ENCODE measurements at regions not wholly inside any gene's neighbourhood (a gene's known extent, or its start where the extent isn't known, plus 50 kb on each side); places are given as distances from the start of the nearest gene placed in this dataset.

- Histone ChIP-seq H3K4me3 (ENCODE audit: low read depth in 1 of 3, low read length in 3 of 3) (no peak overlapping the region), H3K27me3 (ENCODE audit: control insufficient read depth in 3 of 3, insufficient read depth in 3 of 3, low read length in 3 of 3) (no peaks in the 10 kb centered on the region), H3K9me3 (ENCODE audit: control insufficient read depth in 2 of 2, insufficient read depth in 1 of 2, low read depth in 1 of 2, low read length in 1 of 2) (no peaks in the 10 kb centered on the region), H3K36me3 (ENCODE audit: control insufficient read depth in 3 of 3, insufficient read depth in 2 of 3, low read depth in 1 of 3, low read length in 3 of 3) (no peaks in the 10 kb centered on the region), H3K4me1 (ENCODE audit: control insufficient read depth in 3 of 3, insufficient read depth in 2 of 3, low read depth in 1 of 3, low read length in 2 of 3) (no peaks in the 10 kb centered on the region), H3K27ac (ENCODE audit: low read depth in 1 of 3, low read length in 2 of 3) (no peak overlapping the region)
- DNase-seq, result no peak
- FAIRE-seq, result no peak
These were observed 547.2 kb downstream of the ANKRD7 start for GRCh38 chr7:118771672-118772071.

GRCh38 chr7:118777308-118777707 is 552.8 kb downstream of the ANKRD7 start:
- no peak for FAIRE-seq
- no peak overlapping the region for H3K4me3 ChIP-seq (ENCODE audit: low read depth in 1 of 3, low read length in 3 of 3)
- no peak overlapping the region for H3K27ac ChIP-seq (ENCODE audit: low read depth in 1 of 3, low read length in 2 of 3)
- H3K27me3 ChIP-seq (ENCODE audit: control insufficient read depth in 3 of 3, insufficient read depth in 3 of 3, low read length in 3 of 3), result no peaks in the 10 kb centered on the region
- no peaks in the 10 kb centered on the region for H3K9me3 ChIP-seq (ENCODE audit: control insufficient read depth in 2 of 2, insufficient read depth in 1 of 2, low read depth in 1 of 2, low read length in 1 of 2)
- 61 to 82% (median 66%) methylated on average over 1 of the region's 1 CpG for WGBS, 3 donors
- no peak for DNase-seq
- no peaks in the 10 kb centered on the region for H3K36me3 ChIP-seq (ENCODE audit: control insufficient read depth in 3 of 3, insufficient read depth in 2 of 3, low read depth in 1 of 3, low read length in 3 of 3)
- H3K4me1 ChIP-seq (ENCODE audit: control insufficient read depth in 3 of 3, insufficient read depth in 2 of 3, low read depth in 1 of 3, low read length in 2 of 3), result no peaks in the 10 kb centered on the region

- Histone ChIP-seq H3K27me3 (ENCODE audit: control insufficient read depth in 3 of 3, insufficient read depth in 3 of 3, low read length in 3 of 3) (no peaks in the 10 kb centered on the region), H3K4me3 (ENCODE audit: low read depth in 1 of 3, low read length in 3 of 3) (no peak overlapping the region), H3K36me3 (ENCODE audit: control insufficient read depth in 3 of 3, insufficient read depth in 2 of 3, low read depth in 1 of 3, low read length in 3 of 3) (no peaks in the 10 kb centered on the region), H3K9me3 (ENCODE audit: control insufficient read depth in 2 of 2, insufficient read depth in 1 of 2, low read depth in 1 of 2, low read length in 1 of 2) (peaks cover 0 to 4% of the 10 kb centered on the region in 2 donors), H3K4me1 (ENCODE audit: control insufficient read depth in 3 of 3, insufficient read depth in 2 of 3, low read depth in 1 of 3, low read length in 2 of 3) (no peaks in the 10 kb centered on the region), H3K27ac (ENCODE audit: low read depth in 1 of 3, low read length in 2 of 3) (no peak overlapping the region)
- WGBS, 3 donors, result 82 to 88% (median 88%) methylated on average over 4 of the region's 4 CpGs
- FAIRE-seq (no peak), DNase-seq (no peak)
These were observed 568.2 kb downstream of the ANKRD7 start for GRCh38 chr7:118792682-118793081.

GRCh38 chr7:118793582-118793981 is 569.1 kb downstream of the ANKRD7 start:
- FAIRE-seq (no peak), DNase-seq (no peak)
- 4 to 48% (median 20%) methylated on average over 1 of the region's 1 CpG for WGBS, 3 donors
- Histone ChIP-seq H3K4me1 (ENCODE audit: control insufficient read depth in 3 of 3, insufficient read depth in 2 of 3, low read depth in 1 of 3, low read length in 2 of 3) (no peaks in the 10 kb centered on the region), H3K27me3 (ENCODE audit: control insufficient read depth in 3 of 3, insufficient read depth in 3 of 3, low read length in 3 of 3) (no peaks in the 10 kb centered on the region), H3K36me3 (ENCODE audit: control insufficient read depth in 3 of 3, insufficient read depth in 2 of 3, low read depth in 1 of 3, low read length in 3 of 3) (no peaks in the 10 kb centered on the region), H3K27ac (ENCODE audit: low read depth in 1 of 3, low read length in 2 of 3) (no peak overlapping the region), H3K4me3 (ENCODE audit: low read depth in 1 of 3, low read length in 3 of 3) (no peak overlapping the region), H3K9me3 (ENCODE audit: control insufficient read depth in 2 of 2, insufficient read depth in 1 of 2, low read depth in 1 of 2, low read length in 1 of 2) (peaks cover 0 to 4% of the 10 kb centered on the region in 2 donors)

- no peaks in the 10 kb centered on the region for H3K27me3 ChIP-seq (ENCODE audit: control insufficient read depth in 3 of 3, insufficient read depth in 3 of 3, low read length in 3 of 3)
- no peaks in the 10 kb centered on the region for H3K36me3 ChIP-seq (ENCODE audit: control insufficient read depth in 3 of 3, insufficient read depth in 2 of 3, low read depth in 1 of 3, low read length in 3 of 3)
- peaks cover 0 to 4% of the 10 kb centered on the region in 2 donors for H3K9me3 ChIP-seq (ENCODE audit: control insufficient read depth in 2 of 2, insufficient read depth in 1 of 2, low read depth in 1 of 2, low read length in 1 of 2)
- H3K4me3 ChIP-seq (ENCODE audit: low read depth in 1 of 3, low read length in 3 of 3), result no peak overlapping the region
- WGBS, 3 donors, result 18 to 28% (median 19%) methylated on average over 1 of the region's 1 CpG
- FAIRE-seq (no peak), DNase-seq (no peak)
- H3K27ac ChIP-seq (ENCODE audit: low read depth in 1 of 3, low read length in 2 of 3), result no peak overlapping the region
- no peaks in the 10 kb centered on the region for H3K4me1 ChIP-seq (ENCODE audit: control insufficient read depth in 3 of 3, insufficient read depth in 2 of 3, low read depth in 1 of 3, low read length in 2 of 3)
These were observed 569.9 kb downstream of the ANKRD7 start for GRCh38 chr7:118794419-118794818.

GRCh38 chr7:118801366-118801765 is 576.9 kb downstream of the ANKRD7 start:
- H3K4me3 ChIP-seq (ENCODE audit: low read depth in 1 of 3, low read length in 3 of 3), result no peak overlapping the region
- no peak for FAIRE-seq
- H3K27ac ChIP-seq (ENCODE audit: low read depth in 1 of 3, low read length in 2 of 3), result no peak overlapping the region
- H3K4me1 ChIP-seq (ENCODE audit: control insufficient read depth in 3 of 3, insufficient read depth in 2 of 3, low read depth in 1 of 3, low read length in 2 of 3), result no peaks in the 10 kb centered on the region
- no peaks in the 10 kb centered on the region for H3K27me3 ChIP-seq (ENCODE audit: control insufficient read depth in 3 of 3, insufficient read depth in 3 of 3, low read length in 3 of 3)
- no peak for DNase-seq
- H3K36me3 ChIP-seq (ENCODE audit: control insufficient read depth in 3 of 3, insufficient read depth in 2 of 3, low read depth in 1 of 3, low read length in 3 of 3), result no peaks in the 10 kb centered on the region
- WGBS, 3 donors, result 69 to 82% (median 71%) methylated on average over 2 of the region's 2 CpGs
- peaks cover 0 to 3% of the 10 kb centered on the region in 2 donors for H3K9me3 ChIP-seq (ENCODE audit: control insufficient read depth in 2 of 2, insufficient read depth in 1 of 2, low read depth in 1 of 2, low read length in 1 of 2)

- Histone ChIP-seq H3K4me3 (ENCODE audit: low read depth in 1 of 3, low read length in 3 of 3) (no peak overlapping the region), H3K4me1 (ENCODE audit: control insufficient read depth in 3 of 3, insufficient read depth in 2 of 3, low read depth in 1 of 3, low read length in 2 of 3) (no peaks in the 10 kb centered on the region), H3K27ac (ENCODE audit: low read depth in 1 of 3, low read length in 2 of 3) (no peak overlapping the region), H3K9me3 (ENCODE audit: control insufficient read depth in 2 of 2, insufficient read depth in 1 of 2, low read depth in 1 of 2, low read length in 1 of 2) (peaks cover 0 to 3% of the 10 kb centered on the region in 2 donors), H3K36me3 (ENCODE audit: control insufficient read depth in 3 of 3, insufficient read depth in 2 of 3, low read depth in 1 of 3, low read length in 3 of 3) (no peaks in the 10 kb centered on the region), H3K27me3 (ENCODE audit: control insufficient read depth in 3 of 3, insufficient read depth in 3 of 3, low read length in 3 of 3) (no peaks in the 10 kb centered on the region)
- 84 to 93% (median 91%) methylated on average over 2 of the region's 2 CpGs for WGBS, 3 donors
- DNase-seq (no peak), FAIRE-seq (no peak)
These were observed 578.2 kb downstream of the ANKRD7 start for GRCh38 chr7:118802726-118803125.

GRCh38 chr7:118826246-118826645 is 601.7 kb downstream of the ANKRD7 start:
- DNase-seq (no peak), FAIRE-seq (no peak)
- WGBS, 3 donors, result 51 to 65% (median 57%) methylated on average over 1 of the region's 1 CpG

GRCh38 chr7:118836933-118837332 is 612.4 kb downstream of the ANKRD7 start:
- Histone ChIP-seq H3K27me3 (ENCODE audit: control insufficient read depth in 3 of 3, insufficient read depth in 3 of 3, low read length in 3 of 3) (no peaks in the 10 kb centered on the region), H3K9me3 (ENCODE audit: control insufficient read depth in 2 of 2, insufficient read depth in 1 of 2, low read depth in 1 of 2, low read length in 1 of 2) (no peaks in the 10 kb centered on the region), H3K4me1 (ENCODE audit: control insufficient read depth in 3 of 3, insufficient read depth in 2 of 3, low read depth in 1 of 3, low read length in 2 of 3) (no peaks in the 10 kb centered on the region), H3K36me3 (ENCODE audit: control insufficient read depth in 3 of 3, insufficient read depth in 2 of 3, low read depth in 1 of 3, low read length in 3 of 3) (no peaks in the 10 kb centered on the region), H3K4me3 (ENCODE audit: low read depth in 1 of 3, low read length in 3 of 3) (no peak overlapping the region), H3K27ac (ENCODE audit: low read depth in 1 of 3, low read length in 2 of 3) (no peak overlapping the region)
- FAIRE-seq (no peak), DNase-seq (no peak)
- 48 to 59% (median 50%) methylated on average over 2 of the region's 2 CpGs for WGBS, 3 donors

More at GRCh38 chr7:118826246-118826645, 601.7 kb downstream of the ANKRD7 start:
- H3K36me3 ChIP-seq (ENCODE audit: control insufficient read depth in 3 of 3, insufficient read depth in 2 of 3, low read depth in 1 of 3, low read length in 3 of 3), result no peaks in the 10 kb centered on the region
- no peaks in the 10 kb centered on the region for H3K4me1 ChIP-seq (ENCODE audit: control insufficient read depth in 3 of 3, insufficient read depth in 2 of 3, low read depth in 1 of 3, low read length in 2 of 3)
- no peak overlapping the region for H3K4me3 ChIP-seq (ENCODE audit: low read depth in 1 of 3, low read length in 3 of 3)
- H3K9me3 ChIP-seq (ENCODE audit: control insufficient read depth in 2 of 2, insufficient read depth in 1 of 2, low read depth in 1 of 2, low read length in 1 of 2), result no peaks in the 10 kb centered on the region
- H3K27me3 ChIP-seq (ENCODE audit: control insufficient read depth in 3 of 3, insufficient read depth in 3 of 3, low read length in 3 of 3), result no peaks in the 10 kb centered on the region
- no peak overlapping the region for H3K27ac ChIP-seq (ENCODE audit: low read depth in 1 of 3, low read length in 2 of 3)

All from small intestine (tissue), 7 donors.